K562 (cell line): ENCODE measurements at regions not wholly inside any gene's neighbourhood (a gene's known extent, or its start where the extent isn't known, plus 50 kb on each side); places are given as distances from the start of the nearest gene placed in this dataset.

Source experiments
- ATAC-seq: fragments of 200-7000 bp; cut with Tn5 transposase; 3 replicates; pipeline ENCODE4 v1.9.1; 2020; ENCODE audit warnings: moderate library complexity
- BruUV-seq: library from RNA; stranded (reverse); fragments of 400-500 nt; replicated peaks from 2 replicates; lab custom pipeline; 2021; lab: Mats Ljungman, UMichigan
- CTCF ChIA-PET: fragments of 300-600 bp; formaldehyde crosslinking; extraction: SDS; loops from one replicate; lab custom pipeline; 2021; ENCODE audit warnings: low intra/inter-chr PET ratio; lab: Yijun Ruan, JAX
- POLR2A ChIA-PET: fragments of 300-600, 350-650 bp; sonication (Branson Sonifier 250); formaldehyde crosslinking; extraction: SDS; loops from one replicate; lab custom pipeline; 2021; ENCODE audit warnings: antibody characterized with exemption, inconsistent platforms; lab: Yijun Ruan, JAX
- DNase-seq, 4 experiments: peaks; one replicate each; pipeline versions ENCODE4 v3.0.0 to v3.0.0-alpha.2; 2011 to 2018; ENCODE audit warnings: low spot score in 3 of 4, mixed read lengths in 3 of 4; ENCODE audit errors: extremely low read depth in 1 of 4
- FAIRE-seq: peaks from 2 replicates; lab custom pipeline; 2011; peaks lifted over from hg19 to GRCh38; lab: Jason Lieb, UNC
- H2AFZ ChIP-seq: 2 replicates; pipeline ENCODE4 v1.6.0; 2011; ENCODE audit warnings: low read depth, low read length, control low read depth, inconsistent platforms
- H3K27ac ChIP-seq: fragments of 200-600 bp; 3 replicates; pipeline ENCODE4 v1.8.0; 2011; ENCODE audit warnings: low read depth, mild to moderate bottlenecking, control low read depth, inconsistent platforms, low read length, moderate library complexity, mixed read lengths; ENCODE audit errors: extremely low read depth
- H3K27me3 ChIP-seq, 2 experiments: fragments of 300-600 bp in 1 of 2; 2 replicates in 1 of 2; 3 replicates in 1 of 2; pipeline versions ENCODE4 v1.6.0 to v1.8.0; 2011; ENCODE audit warnings: inconsistent platforms in 2 of 2, low read length in 2 of 2, mild to moderate bottlenecking in 1 of 2, mixed read lengths in 1 of 2, moderate library complexity in 1 of 2; ENCODE audit not compliant: control insufficient read depth in 2 of 2, insufficient read depth in 2 of 2
- H3K36me3 ChIP-seq: fragments of 300-600 bp; 3 replicates; pipeline ENCODE4 v1.8.0; 2011; ENCODE audit warnings: mild to moderate bottlenecking, low read length, inconsistent platforms; ENCODE audit not compliant: control insufficient read depth, insufficient read depth
- H3K4me1 ChIP-seq, 2 experiments: fragments of 200-600 bp in 1 of 2; replicated peaks in 1 of 2; 2 replicates in 1 of 2; 3 replicates in 1 of 2; pipeline versions ENCODE4 v1.5.1 to v1.8.0; 2011; ENCODE audit warnings: inconsistent platforms in 2 of 2, low read length in 2 of 2, mild to moderate bottlenecking in 1 of 2, mixed read lengths in 1 of 2, moderate library complexity in 1 of 2; ENCODE audit not compliant: control insufficient read depth in 2 of 2, insufficient read depth in 2 of 2
- H3K4me2 ChIP-seq: 2 replicates; pipeline ENCODE4 v1.6.1; 2011; ENCODE audit warnings: low read length, control low read depth, inconsistent platforms, mixed read lengths; ENCODE audit not compliant: insufficient read depth
- H3K4me3 ChIP-seq: fragments of 200-600 bp; sonication (generic), shearing (Covaris generic); 2 replicates; pipeline ENCODE4 v1.5.1; 2016; ENCODE audit warnings: control low read depth, inconsistent platforms
- H3K79me2 ChIP-seq: fragments of 200-600 bp; 3 replicates; pipeline ENCODE4 v1.8.0; 2011; ENCODE audit warnings: low read length, inconsistent platforms; ENCODE audit not compliant: control insufficient read depth, insufficient read depth
- H3K9ac ChIP-seq, 2 experiments: 2 replicates each; pipeline versions ENCODE4 v1.6.0 to v1.6.1; 2011; ENCODE audit warnings: low read depth in 2 of 2, low read length in 2 of 2, control low read depth in 1 of 2, inconsistent platforms in 1 of 2, mild to moderate bottlenecking in 1 of 2, mixed read lengths in 1 of 2; ENCODE audit not compliant: insufficient read depth in 1 of 2
- H3K9me1 ChIP-seq: one replicate; pipeline ENCODE4 v1.6.0; 2011; ENCODE audit warnings: inconsistent platforms, mild to moderate bottlenecking, low read length, moderate library complexity; ENCODE audit not compliant: control insufficient read depth, insufficient read depth
- H3K9me3 ChIP-seq: replicated peaks from 2 replicates; pipeline ENCODE4 v1.5.1; 2011; ENCODE audit warnings: low read depth, low read length, inconsistent platforms; ENCODE audit not compliant: control insufficient read depth, insufficient read depth
- H4K20me1 ChIP-seq: replicated peaks from 2 replicates; pipeline ENCODE4 v1.6.1; 2011; ENCODE audit warnings: low read length, inconsistent platforms, mixed read lengths; ENCODE audit not compliant: control insufficient read depth, insufficient read depth
- DDX20 ChIP-seq: fragments of 450-650 bp; IDR thresholded peaks from 2 replicates; pipeline ENCODE4 v1.6.1; 2016; ENCODE audit warnings: missing genetic modification characterization, low read depth, mild to moderate bottlenecking, missing compliant biosample characterization, moderate library complexity
- FUS ChIP-seq: fragments of 200-400 bp; formaldehyde crosslinking; optimal IDR thresholded peaks from 2 replicates; pipeline ENCODE3; 2017; ENCODE audit warnings: low read depth, low read length
- HNRNPK ChIP-seq: fragments of 200-400 bp; formaldehyde crosslinking; IDR thresholded peaks from one replicate; pipeline ENCODE4 v1.6.1; 2018; ENCODE audit warnings: mild to moderate bottlenecking, low read depth, low read length; ENCODE audit not compliant: poor library complexity, severe bottlenecking
- KDM1A ChIP-seq, 2 experiments: fragments of 450-650 bp; IDR thresholded peaks; 2 replicates each; pipeline ENCODE4 v1.6.1; 2016; ENCODE audit warnings: mild to moderate bottlenecking in 2 of 2
- MTA3 ChIP-seq: fragments of 450-650 bp; formaldehyde crosslinking; IDR thresholded peaks from 2 replicates; pipeline ENCODE4 v1.6.1; 2017; ENCODE audit warnings: mild to moderate bottlenecking, borderline replicate concordance
- SIX5 ChIP-seq, 2 experiments: IDR thresholded peaks; 2 replicates each; pipeline ENCODE4 v1.6.1; 2011; ENCODE audit warnings: low read length in 2 of 2, borderline replicate concordance in 1 of 2, low read depth in 1 of 2, mild to moderate bottlenecking in 1 of 2, moderate library complexity in 1 of 2; ENCODE audit not compliant: insufficient read depth in 1 of 2
- SRSF3 ChIP-seq: fragments of 200-400 bp; formaldehyde crosslinking; IDR thresholded peaks from 2 replicates; pipeline ENCODE4 v1.6.1; 2016; ENCODE audit warnings: mild to moderate bottlenecking, low read length, moderate library complexity; ENCODE audit not compliant: insufficient read depth
- TAF7 ChIP-seq: fragments of 450-650 bp; IDR thresholded peaks from 2 replicates; pipeline ENCODE4 v1.6.1; 2016; ENCODE audit warnings: missing genetic modification characterization, missing compliant biosample characterization
- THAP7 ChIP-seq: fragments of 250-450 bp; sonication (Bioruptor Pico); IDR thresholded peaks from 2 replicates; pipeline ENCODE4 v1.5.0; 2021
- U2AF2 ChIP-seq: fragments of 200-400 bp; formaldehyde crosslinking; optimal IDR thresholded peaks from 2 replicates; pipeline ENCODE3; 2017; ENCODE audit warnings: low read depth, mild to moderate bottlenecking, low read length
- ZNF639 ChIP-seq, 2 experiments: fragments of 200-800 bp in 1 of 2; sonication (Bioruptor generic) in 1 of 2; sonication (generic) in 1 of 2; formaldehyde crosslinking in 1 of 2; IDR thresholded peaks in 1 of 2; conservative IDR thresholded peaks in 1 of 2; 2 replicates each; pipeline versions ENCODE4 v1.5.0 to v1.6.1; 2016 to 2020; ENCODE audit warnings: missing compliant biosample characterization in 1 of 2, missing genetic modification characterization in 1 of 2, missing genetic modification reagents in 1 of 2
- WGBS: fragments of 100-300 bp; shearing (Covaris generic); methylation state at CpG from one replicate; pipeline ENCODE4 v1.1.6; 2016; ENCODE audit warnings: low coverage, mixed read lengths; ENCODE audit not compliant: insufficient coverage; ENCODE audit errors: missing lambda C conversion rate; 5-methylcytosine and 5-hydroxymethylcytosine counted together
- in situ Hi-C: fragments of 300-500 bp; cut with MboI; formaldehyde crosslinking; loops from 4 replicates; pipeline ENCODE4 v1.15.0; 2018; ENCODE audit warnings: inconsistent platforms, mixed read lengths
- intact Hi-C: fragments of 100-400 bp; cut with micrococcal nuclease; formaldehyde crosslinking; loops from 2 replicates; pipeline ENCODE4 v1.14.2; 2022
- TF ChIP-seq, protein P1 (sequence below): fragments of 450-650 bp; formaldehyde crosslinking; conservative IDR thresholded peaks from 2 replicates; pipeline ENCODE4 v1.4.0; 2022; ENCODE audit warnings: mild to moderate bottlenecking, missing genetic modification characterization
- TF ChIP-seq, protein P2 (sequence below): fragments of 450-650 bp; conservative IDR thresholded peaks from 2 replicates; pipeline ENCODE4 v1.6.1; 2016; ENCODE audit warnings: missing genetic modification characterization, low read depth, mild to moderate bottlenecking, control low read depth, missing compliant biosample characterization

- no peaks in the 10 kb centered on the region for H3K9me3 ChIP-seq
- H3K36me3 ChIP-seq, result no peaks in the 10 kb centered on the region
- ChIA-PET POLR2A (no interaction called here), CTCF (no interaction called here)
- BruUV-seq, result no TSS peak
- no peak overlapping the region for H3K4me2 ChIP-seq
- 0% methylated on average over 1 of the region's 1 CpG for WGBS
- H3K79me2 ChIP-seq, result no peaks in the 10 kb centered on the region
- no peaks in the 10 kb centered on the region for H4K20me1 ChIP-seq
- H3K9me1 ChIP-seq, result no peaks in the 10 kb centered on the region
- in situ Hi-C loops (no loop called here), intact Hi-C loops (no loop called here)
- no peak overlapping the region for H3K4me3 ChIP-seq
- no peaks in the 10 kb centered on the region for H3K4me1 ChIP-seq
- H2AFZ ChIP-seq, result no peak overlapping the region
- no peak for ATAC-seq
- TF ChIP-seq DDX20 (tag) (no peak), THAP7 (no peak), SRSF3 (no peak), SIX5 (IDR thresholded peaks at IDR 0.05; ENCODE audit: borderline replicate concordance in 1 of 2, insufficient read depth in 1 of 2, low read depth in 1 of 2, low read length in 2 of 2) (no peak), U2AF2 (no peak), HNRNPK (no peak), MTA3 (no peak), FUS (no peak), ZNF639 (CRISPR knock-in tag; conservative IDR thresholded peaks at IDR 0.05 in 1 of 2, IDR thresholded peaks at IDR 0.05 in 1 of 2) (no peak), TAF7 (tag) (no peak), KDM1A (IDR thresholded peaks at IDR 0.05) (no peak)
- TF ChIP-seq, protein P1, sequence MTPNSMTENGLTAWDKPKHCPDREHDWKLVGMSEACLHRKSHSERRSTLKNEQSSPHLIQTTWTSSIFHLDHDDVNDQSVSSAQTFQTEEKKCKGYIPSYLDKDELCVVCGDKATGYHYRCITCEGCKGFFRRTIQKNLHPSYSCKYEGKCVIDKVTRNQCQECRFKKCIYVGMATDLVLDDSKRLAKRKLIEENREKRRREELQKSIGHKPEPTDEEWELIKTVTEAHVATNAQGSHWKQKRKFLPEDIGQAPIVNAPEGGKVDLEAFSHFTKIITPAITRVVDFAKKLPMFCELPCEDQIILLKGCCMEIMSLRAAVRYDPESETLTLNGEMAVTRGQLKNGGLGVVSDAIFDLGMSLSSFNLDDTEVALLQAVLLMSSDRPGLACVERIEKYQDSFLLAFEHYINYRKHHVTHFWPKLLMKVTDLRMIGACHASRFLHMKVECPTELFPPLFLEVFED, result no peak
- TF ChIP-seq, protein P2, sequence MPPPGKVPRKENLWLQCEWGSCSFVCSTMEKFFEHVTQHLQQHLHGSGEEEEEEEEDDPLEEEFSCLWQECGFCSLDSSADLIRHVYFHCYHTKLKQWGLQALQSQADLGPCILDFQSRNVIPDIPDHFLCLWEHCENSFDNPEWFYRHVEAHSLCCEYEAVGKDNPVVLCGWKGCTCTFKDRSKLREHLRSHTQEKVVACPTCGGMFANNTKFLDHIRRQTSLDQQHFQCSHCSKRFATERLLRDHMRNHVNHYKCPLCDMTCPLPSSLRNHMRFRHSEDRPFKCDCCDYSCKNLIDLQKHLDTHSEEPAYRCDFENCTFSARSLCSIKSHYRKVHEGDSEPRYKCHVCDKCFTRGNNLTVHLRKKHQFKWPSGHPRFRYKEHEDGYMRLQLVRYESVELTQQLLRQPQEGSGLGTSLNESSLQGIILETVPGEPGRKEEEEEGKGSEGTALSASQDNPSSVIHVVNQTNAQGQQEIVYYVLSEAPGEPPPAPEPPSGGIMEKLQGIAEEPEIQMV (tag), result no peak
- DNase-seq, result no peak
- H3K27me3 ChIP-seq, result peaks cover 0 to 5% of the 10 kb centered on the region in 2 experiments; a peak in 1 of 5 replicates
- FAIRE-seq, result no peak
- H3K9ac ChIP-seq, result no peak overlapping the region
- no peak overlapping the region for H3K27ac ChIP-seq
Observed at GRCh38 chr16:50964491-50964890, 186.6 kb downstream of the SALL1 start.
